VCaP (cell line): ENCODE measurements at regions not wholly inside any gene's neighbourhood (a gene's known extent, or its start where the extent isn't known, plus 50 kb on each side); places are given as distances from the start of the nearest gene placed in this dataset.
A peak's percentile ranks its signal among the peaks of the same experiment; 100 is the strongest.

Source experiments
- H3K27ac ChIP-seq: fragments of 450-650 bp; 2 replicates; pipeline ENCODE4 v1.5.1; 2017
- CTCF ChIP-seq: fragments of 450-650 bp; conservative IDR thresholded peaks from 2 replicates; pipeline ENCODE4 v1.5.1; 2017; ENCODE audit warnings: mild to moderate bottlenecking, moderate library complexity

- no peak for TF ChIP-seq CTCF
- no peak overlapping the region for H3K27ac ChIP-seq
These were observed 1413.9 kb upstream of the ADGRB3 start for GRCh38 chr6:67221226-67221625.

- no peak for TF ChIP-seq CTCF
- H3K27ac ChIP-seq = no peak overlapping the region
These were observed 1415.7 kb upstream of the ADGRB3 start for GRCh38 chr6:67219346-67219745.

- TF ChIP-seq CTCF = no peak
- peak overlapping the region; percentile 43; the same call in 1 of the 2 replicates for H3K27ac ChIP-seq
These were observed 1422.5 kb upstream of the ADGRB3 start for GRCh38 chr6:67212584-67212983.

DNA sequence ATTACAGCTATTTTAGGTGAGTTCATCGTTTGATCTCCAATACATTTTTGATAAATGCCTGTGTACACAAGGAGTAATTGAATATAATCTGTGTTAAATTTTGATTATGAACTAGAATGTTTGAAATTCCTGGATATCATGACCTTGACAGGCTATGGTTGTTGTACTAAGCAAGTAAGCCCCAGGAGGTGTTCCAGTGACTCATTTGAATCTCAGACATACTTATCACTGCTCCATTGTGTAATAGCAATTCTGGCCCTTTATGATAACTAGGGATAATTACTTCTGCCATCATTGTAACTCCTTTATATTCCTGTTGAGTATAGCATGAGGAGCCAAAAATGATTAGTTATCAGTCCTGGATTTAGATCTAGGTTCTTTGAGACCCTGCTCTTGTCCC, 1424.6 kb upstream of the ADGRB3 start:
- H3K27ac ChIP-seq = no peak overlapping the region
- no peak for TF ChIP-seq CTCF

DNA sequence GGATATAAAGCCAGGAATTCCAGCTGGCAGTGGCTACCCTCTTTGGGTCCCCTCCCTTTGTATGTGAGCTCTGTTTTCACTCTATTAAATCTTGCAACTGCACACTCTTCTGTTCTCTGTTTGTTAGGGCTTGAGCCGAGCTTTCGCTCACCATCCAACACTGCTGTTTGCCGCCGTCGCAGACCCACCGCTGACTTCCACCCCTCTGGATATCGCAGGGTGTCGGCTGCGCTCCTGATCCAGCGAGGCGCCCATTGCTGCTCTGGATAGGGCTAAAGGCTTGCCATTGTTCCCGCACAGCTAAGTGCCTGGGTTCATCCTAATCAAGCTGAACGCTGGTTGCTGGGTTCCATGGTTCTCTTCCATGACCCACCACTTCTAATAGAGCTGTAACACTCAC, 1433.5 kb upstream of the ADGRB3 start:
- TF ChIP-seq CTCF = no peak
- H3K27ac ChIP-seq = no peak overlapping the region

GRCh38 chr6:67200626-67201403, 1434.3 kb upstream of the ADGRB3 start:
- no peak for TF ChIP-seq CTCF
- no peak overlapping the region for H3K27ac ChIP-seq

DNA sequence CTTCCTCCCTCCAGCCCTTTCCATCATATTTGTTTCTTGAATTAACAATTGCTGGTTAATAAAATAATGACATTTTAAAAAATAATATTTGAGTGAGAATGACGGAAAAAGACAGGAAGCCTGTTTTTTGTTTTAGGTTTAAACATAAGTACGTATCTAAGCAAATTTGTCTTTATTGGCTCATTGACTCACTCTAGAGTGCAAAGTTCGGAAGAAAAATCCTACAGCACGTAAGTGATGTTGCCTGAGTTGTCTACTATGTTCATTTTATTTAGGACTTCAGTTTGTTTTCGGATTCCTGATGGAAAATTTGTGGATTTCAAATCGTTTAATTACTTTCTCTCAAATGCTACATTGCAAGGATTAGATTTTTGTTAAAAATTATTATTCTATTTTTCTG, 1435.7 kb upstream of the ADGRB3 start:
- no peak overlapping the region for H3K27ac ChIP-seq
- TF ChIP-seq CTCF = no peak
